WERI-Rb-1 (cell line): ENCODE measurements at regions not wholly inside any gene's neighbourhood (a gene's known extent, or its start where the extent isn't known, plus 50 kb on each side); places are given as distances from the start of the nearest gene placed in this dataset.

Experiments
- DNase-seq: peaks from one replicate; pipeline ENCODE4 v3.0.0-alpha.2; 2020
- H3K27ac ChIP-seq: fragments of 250-450 bp; sonication (Bioruptor Pico); 2 replicates; pipeline ENCODE4 v1.5.1; 2020; ENCODE audit warnings: mild to moderate bottlenecking, moderate library complexity
- H3K27me3 ChIP-seq: fragments of 250-450 bp; sonication (Bioruptor Pico); 2 replicates; pipeline ENCODE4 v1.5.1; 2021; ENCODE audit warnings: mild to moderate bottlenecking, low read depth, moderate library complexity; ENCODE audit not compliant: insufficient read depth, severe bottlenecking
- H3K36me3 ChIP-seq: fragments of 250-450 bp; sonication (Bioruptor Pico); 2 replicates; pipeline ENCODE4 v1.5.1; 2020; ENCODE audit warnings: mild to moderate bottlenecking, moderate library complexity
- H3K4me3 ChIP-seq: 2 replicates; pipeline ENCODE4 v1.5.1; 2011; ENCODE audit warnings: low read depth, mild to moderate bottlenecking, control low read depth, low read length
- H3K9me3 ChIP-seq: fragments of 250-450 bp; sonication (Bioruptor Pico); 2 replicates; pipeline ENCODE4 v1.5.1; 2021; ENCODE audit warnings: mild to moderate bottlenecking, moderate library complexity; ENCODE audit not compliant: severe bottlenecking
- CTCF ChIP-seq: IDR thresholded peaks from 2 replicates; pipeline ENCODE4 v1.5.1; 2011; ENCODE audit warnings: low read depth, mild to moderate bottlenecking, control low read depth, inconsistent platforms, low read length

- TF ChIP-seq CTCF = no peak
- no peaks in the 10 kb centered on the region for H3K9me3 ChIP-seq
- no peak overlapping the region for H3K4me3 ChIP-seq
- no peak overlapping the region for H3K27ac ChIP-seq
- no peaks in the 10 kb centered on the region for H3K36me3 ChIP-seq
- no peak for DNase-seq
- no peaks in the 10 kb centered on the region for H3K27me3 ChIP-seq
These were observed 332.6 kb downstream of the SLITRK1 start for GRCh38 chr13:83549671-83550070.

- H3K36me3 ChIP-seq = no peaks in the 10 kb centered on the region
- no peaks in the 10 kb centered on the region for H3K27me3 ChIP-seq
- H3K4me3 ChIP-seq = no peak overlapping the region
- no peak for DNase-seq
- no peaks in the 10 kb centered on the region for H3K9me3 ChIP-seq
- no peak for TF ChIP-seq CTCF
- H3K27ac ChIP-seq = no peak overlapping the region
These were observed 335.2 kb downstream of the SLITRK1 start for GRCh38 chr13:83547043-83547442.

GRCh38 chr13:83546476-83546875 lies 335.8 kb downstream of the SLITRK1 start:
- H3K27ac ChIP-seq = no peak overlapping the region
- no peaks in the 10 kb centered on the region for H3K9me3 ChIP-seq
- H3K4me3 ChIP-seq = no peak overlapping the region
- no peaks in the 10 kb centered on the region for H3K36me3 ChIP-seq
- TF ChIP-seq CTCF = no peak
- H3K27me3 ChIP-seq = no peaks in the 10 kb centered on the region
- no peak for DNase-seq

GRCh38 chr13:83538636-83539035 lies 343.6 kb downstream of the SLITRK1 start:
- Histone ChIP-seq H3K27ac (no peak overlapping the region), H3K36me3 (no peaks in the 10 kb centered on the region), H3K4me3 (no peak overlapping the region), H3K27me3 (no peaks in the 10 kb centered on the region), H3K9me3 (peaks cover 8% of the 10 kb centered on the region)
- no peak for TF ChIP-seq CTCF
- no peak for DNase-seq

GRCh38 chr13:83536941-83537340 lies 345.3 kb downstream of the SLITRK1 start:
- Histone ChIP-seq H3K27me3 (no peaks in the 10 kb centered on the region), H3K27ac (no peak overlapping the region), H3K4me3 (no peak overlapping the region), H3K36me3 (no peaks in the 10 kb centered on the region), H3K9me3 (peaks cover 8% of the 10 kb centered on the region)
- DNase-seq = no peak
- TF ChIP-seq CTCF = no peak

GRCh38 chr13:83536153-83536552 lies 346.1 kb downstream of the SLITRK1 start:
- Histone ChIP-seq H3K36me3 (no peaks in the 10 kb centered on the region), H3K27me3 (no peaks in the 10 kb centered on the region), H3K4me3 (no peak overlapping the region), H3K9me3 (peaks cover 8% of the 10 kb centered on the region), H3K27ac (no peak overlapping the region)
- TF ChIP-seq CTCF = no peak
- DNase-seq = no peak
